RWPE1 (cell line): ENCODE measurements at regions not wholly inside any gene's neighbourhood (a gene's known extent, or its start where the extent isn't known, plus 50 kb on each side); places are given as distances from the start of the nearest gene placed in this dataset.
"Not testable (repeated sequence)": the region's sequence is repeated elsewhere in the genome, so short reads cannot be mapped to it uniquely, and the experiment has no call there.

Experiments used
- CTCF ChIA-PET: fragments of 350-600 bp; sonication (Branson Sonifier 250); formaldehyde crosslinking; extraction: SDS; loops from one replicate; lab custom pipeline; 2021; lab: Yijun Ruan, JAX
- POLR2A ChIA-PET: fragments of 400-600 bp; formaldehyde crosslinking; extraction: SDS; loops from one replicate; lab custom pipeline; 2020; ENCODE audit warnings: antibody characterized with exemption; ENCODE audit not compliant: low non-redundant PET; lab: Yijun Ruan, JAX
- DNase-seq: peaks from one replicate; pipeline ENCODE4 v3.0.0; 2012; ENCODE audit warnings: low spot score
- H3K27ac ChIP-seq: fragments of 450-650 bp; 2 replicates; pipeline ENCODE4 v1.5.1; 2017
- TF ChIP-seq, protein P1 (sequence below): fragments of 450-650 bp; conservative IDR thresholded peaks from 2 replicates; pipeline ENCODE4 v1.5.1; 2017; ENCODE audit warnings: low read depth, mild to moderate bottlenecking

DNA sequence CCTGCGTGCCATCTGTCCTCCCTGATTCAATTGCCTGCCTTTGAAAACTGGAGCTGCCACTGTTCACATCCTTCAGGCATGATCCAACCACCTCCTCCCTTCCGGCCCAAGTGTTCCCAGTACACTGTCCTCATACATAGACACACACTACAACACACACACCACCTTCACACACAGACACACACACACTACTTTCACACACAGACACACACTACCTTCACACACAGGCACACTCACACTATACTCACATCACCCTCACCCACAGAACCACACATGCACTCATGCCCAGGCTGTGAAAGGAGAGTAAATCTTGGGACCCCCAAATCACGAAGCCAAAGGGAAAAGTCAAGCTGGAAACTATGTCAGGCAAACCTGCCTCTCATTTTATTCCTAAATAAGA, 109.4 kb upstream of the MYLIP start:
- H3K27ac ChIP-seq = no peak overlapping the region
- TF ChIP-seq, protein P1, sequence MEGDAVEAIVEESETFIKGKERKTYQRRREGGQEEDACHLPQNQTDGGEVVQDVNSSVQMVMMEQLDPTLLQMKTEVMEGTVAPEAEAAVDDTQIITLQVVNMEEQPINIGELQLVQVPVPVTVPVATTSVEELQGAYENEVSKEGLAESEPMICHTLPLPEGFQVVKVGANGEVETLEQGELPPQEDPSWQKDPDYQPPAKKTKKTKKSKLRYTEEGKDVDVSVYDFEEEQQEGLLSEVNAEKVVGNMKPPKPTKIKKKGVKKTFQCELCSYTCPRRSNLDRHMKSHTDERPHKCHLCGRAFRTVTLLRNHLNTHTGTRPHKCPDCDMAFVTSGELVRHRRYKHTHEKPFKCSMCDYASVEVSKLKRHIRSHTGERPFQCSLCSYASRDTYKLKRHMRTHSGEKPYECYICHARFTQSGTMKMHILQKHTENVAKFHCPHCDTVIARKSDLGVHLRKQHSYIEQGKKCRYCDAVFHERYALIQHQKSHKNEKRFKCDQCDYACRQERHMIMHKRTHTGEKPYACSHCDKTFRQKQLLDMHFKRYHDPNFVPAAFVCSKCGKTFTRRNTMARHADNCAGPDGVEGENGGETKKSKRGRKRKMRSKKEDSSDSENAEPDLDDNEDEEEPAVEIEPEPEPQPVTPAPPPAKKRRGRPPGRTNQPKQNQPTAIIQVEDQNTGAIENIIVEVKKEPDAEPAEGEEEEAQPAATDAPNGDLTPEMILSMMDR = no peak
- POLR2A ChIA-PET = no interaction called here
- no peak for DNase-seq
- CTCF ChIA-PET = no interaction called here

DNA sequence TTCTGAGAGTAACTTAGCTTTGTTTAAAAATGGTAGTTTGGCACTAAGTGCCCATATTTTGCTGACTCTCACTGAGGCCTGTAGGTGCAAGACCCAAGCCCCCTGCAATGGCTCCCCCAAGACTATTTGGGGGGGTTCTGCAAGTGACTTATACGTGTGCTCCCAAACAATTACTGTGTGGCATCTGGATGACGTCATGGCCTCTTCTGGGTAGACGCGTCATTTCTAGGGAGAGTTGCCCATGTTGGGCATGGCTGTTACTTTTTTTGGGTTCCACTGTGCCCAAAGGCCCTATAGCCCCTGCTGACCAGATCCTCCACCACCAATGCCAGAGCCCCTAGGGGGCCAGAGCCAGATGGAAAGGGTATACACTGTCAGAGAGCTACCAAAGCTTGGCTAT, 110.3 kb upstream of the MYLIP start:
- DNase-seq = no peak
- H3K27ac ChIP-seq = no peak overlapping the region
- CTCF ChIA-PET = no interaction called here
- POLR2A ChIA-PET = no interaction called here
- TF ChIP-seq, protein P1 = no peak

DNA sequence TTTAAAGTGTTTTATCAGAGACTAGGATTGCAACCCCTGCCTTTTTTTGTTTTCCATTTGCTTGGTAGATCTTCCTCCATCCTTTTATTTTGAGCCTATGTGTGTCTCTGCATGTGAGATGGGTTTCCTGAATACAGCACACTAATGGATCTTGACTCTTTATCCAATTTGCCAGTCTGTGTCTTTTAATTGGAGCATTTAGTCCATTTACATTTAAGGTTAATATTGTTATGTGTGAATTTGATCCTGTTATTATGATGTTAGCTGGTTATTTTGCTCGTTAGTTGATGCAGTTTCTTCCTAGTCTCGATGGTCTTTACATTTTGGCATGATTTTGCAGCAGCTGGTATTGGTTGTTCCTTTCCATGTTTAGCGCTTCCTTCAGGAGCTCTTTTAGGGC, 114.6 kb upstream of the MYLIP start:
- H3K27ac ChIP-seq, DNase-seq, POLR2A ChIA-PET, CTCF ChIA-PET: not testable (repeated sequence)

DNA sequence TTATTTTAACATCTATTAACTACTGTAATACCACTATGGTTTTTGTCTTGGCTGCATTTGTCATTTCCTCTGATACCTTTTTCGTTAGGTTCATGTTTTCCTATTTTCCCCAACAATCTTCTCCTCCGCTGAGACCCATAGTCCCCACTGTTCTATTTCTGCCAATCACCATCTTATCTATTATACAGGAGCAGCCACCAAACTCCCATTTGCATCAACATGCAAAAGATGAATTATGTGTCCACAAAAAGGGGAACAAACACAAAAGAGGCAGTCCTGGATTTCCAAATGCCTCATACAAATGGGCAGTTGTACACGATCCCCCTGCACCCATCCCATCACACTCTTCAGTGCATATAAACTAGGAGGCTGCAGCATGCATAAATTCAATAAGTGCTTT, 121.7 kb upstream of the MYLIP start:
- DNase-seq = no peak
- H3K27ac ChIP-seq = no peak overlapping the region
- ChIA-PET CTCF (no interaction called here), POLR2A (no interaction called here)
- TF ChIP-seq, protein P1 = no peak

DNA sequence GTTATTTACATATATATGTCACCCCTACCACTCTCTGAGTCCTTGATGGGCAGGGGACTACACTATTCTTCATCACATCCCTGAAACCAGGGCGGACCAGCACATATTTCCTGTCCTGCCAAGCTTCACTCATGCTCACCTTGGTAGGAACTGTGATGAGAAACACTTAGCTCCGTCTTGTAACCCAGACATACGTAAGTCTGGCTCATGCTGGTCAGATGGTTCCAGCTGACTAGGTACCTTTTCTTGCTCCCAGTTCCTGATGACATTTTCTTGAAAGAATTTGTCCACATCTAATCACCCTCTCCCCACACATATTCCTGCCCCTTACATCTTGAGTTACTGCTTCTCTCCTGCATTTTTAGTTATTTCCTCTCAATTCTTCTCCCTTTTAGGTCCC, 122.2 kb upstream of the MYLIP start:
- ChIA-PET CTCF (no interaction called here), POLR2A (no interaction called here)
- no peak for DNase-seq
- H3K27ac ChIP-seq = no peak overlapping the region
- TF ChIP-seq, protein P1 = no peak

DNA sequence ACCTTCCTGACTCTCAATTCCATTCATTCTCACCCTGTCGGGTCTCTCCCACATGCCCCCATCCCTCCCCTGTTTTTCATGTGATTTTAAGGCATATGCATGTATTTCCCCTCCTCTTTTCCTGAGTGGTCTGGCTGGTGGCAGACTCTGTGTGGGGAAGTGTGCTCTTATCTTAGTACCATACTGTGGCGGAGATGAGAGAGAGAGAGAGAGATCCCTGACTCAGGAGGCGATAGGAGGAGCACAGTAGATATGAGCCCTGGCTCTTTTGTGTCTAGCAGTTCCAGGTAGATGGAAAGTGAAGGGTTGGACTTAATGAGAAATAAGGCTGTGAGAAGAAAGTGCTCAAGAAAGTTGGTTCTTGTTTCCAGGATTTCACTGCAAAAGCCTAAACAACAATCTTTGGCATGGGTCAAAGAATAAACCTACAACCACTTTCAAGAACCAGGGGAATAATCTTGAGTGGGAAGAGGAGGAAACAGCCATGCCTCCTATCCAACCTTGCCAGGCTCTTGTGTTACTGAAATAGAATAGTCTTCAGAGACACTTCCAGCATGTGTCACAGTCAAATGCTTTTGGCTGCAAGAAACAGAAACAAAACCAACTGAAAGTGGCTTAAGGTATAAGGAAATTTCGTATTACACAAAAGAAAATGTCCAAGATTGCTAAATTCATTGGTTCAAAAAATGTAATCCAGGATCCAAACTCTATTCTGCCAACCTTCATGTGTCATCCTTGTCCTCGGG, 123.8 kb upstream of the MYLIP start:
- no peak overlapping the region for H3K27ac ChIP-seq
- TF ChIP-seq, protein P1 = no peak
- CTCF ChIA-PET = interaction anchor here (0.6 kb wide), 1 partner anchor 23 kb away, joined by 3 read pairs; no protein-coding TSS in a partner anchor
- POLR2A ChIA-PET = no interaction called here
- no peak for DNase-seq

DNA sequence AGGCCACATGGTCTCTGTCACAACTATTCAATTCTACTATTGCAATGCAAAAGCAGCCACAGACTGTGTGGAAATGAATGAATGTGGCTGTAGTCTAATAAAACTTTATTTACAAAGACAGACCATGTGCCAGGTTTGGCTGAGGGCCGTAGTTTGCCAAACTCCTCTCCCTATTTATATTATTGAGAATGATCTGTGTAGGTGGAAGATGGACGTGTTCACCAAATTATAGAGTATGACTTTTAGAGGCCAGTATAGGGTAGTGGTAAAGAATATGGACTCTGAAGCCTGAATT, 125.7 kb upstream of the MYLIP start:
- TF ChIP-seq, protein P1 = no peak
- ChIA-PET POLR2A (no interaction called here), CTCF (no interaction called here)
- DNase-seq = no peak
- H3K27ac ChIP-seq = no peak overlapping the region
